Vagina (tissue), 2 donors: ENCODE measurements at regions not wholly inside any gene's neighbourhood (a gene's known extent, or its start where the extent isn't known, plus 50 kb on each side); places are given as distances from the start of the nearest gene placed in this dataset.

Experiments
- POLR2A ChIP-seq, 2 donors: fragments of 450-650 bp; IDR thresholded peaks; one replicate each; pipeline ENCODE4 v1.6.1; 2017; ENCODE audit warnings: antibody characterized with exemption in 2 of 2, mild to moderate bottlenecking in 2 of 2, moderate library complexity in 2 of 2
- POLR2AphosphoS5 ChIP-seq, 2 donors: sonication (generic); formaldehyde crosslinking; IDR thresholded peaks; one replicate each; pipeline ENCODE4 v1.9.0; 2017; ENCODE audit warnings: antibody characterized with exemption in 2 of 2, mild to moderate bottlenecking in 2 of 2, low read depth in 1 of 2; ENCODE audit not compliant: insufficient read depth in 1 of 2
- TF ChIP-seq, protein P1 (sequence below), 3 experiments: fragments of 450-650 bp in 2 of 3; fragments of 200-600 bp in 1 of 3; sonication (generic) in 1 of 3; IDR thresholded peaks; one replicate each; pipeline ENCODE4 v1.5.1; 2017 to 2019; ENCODE audit warnings: antibody characterized with exemption in 3 of 3, mild to moderate bottlenecking in 2 of 3, moderate library complexity in 2 of 3

DNA sequence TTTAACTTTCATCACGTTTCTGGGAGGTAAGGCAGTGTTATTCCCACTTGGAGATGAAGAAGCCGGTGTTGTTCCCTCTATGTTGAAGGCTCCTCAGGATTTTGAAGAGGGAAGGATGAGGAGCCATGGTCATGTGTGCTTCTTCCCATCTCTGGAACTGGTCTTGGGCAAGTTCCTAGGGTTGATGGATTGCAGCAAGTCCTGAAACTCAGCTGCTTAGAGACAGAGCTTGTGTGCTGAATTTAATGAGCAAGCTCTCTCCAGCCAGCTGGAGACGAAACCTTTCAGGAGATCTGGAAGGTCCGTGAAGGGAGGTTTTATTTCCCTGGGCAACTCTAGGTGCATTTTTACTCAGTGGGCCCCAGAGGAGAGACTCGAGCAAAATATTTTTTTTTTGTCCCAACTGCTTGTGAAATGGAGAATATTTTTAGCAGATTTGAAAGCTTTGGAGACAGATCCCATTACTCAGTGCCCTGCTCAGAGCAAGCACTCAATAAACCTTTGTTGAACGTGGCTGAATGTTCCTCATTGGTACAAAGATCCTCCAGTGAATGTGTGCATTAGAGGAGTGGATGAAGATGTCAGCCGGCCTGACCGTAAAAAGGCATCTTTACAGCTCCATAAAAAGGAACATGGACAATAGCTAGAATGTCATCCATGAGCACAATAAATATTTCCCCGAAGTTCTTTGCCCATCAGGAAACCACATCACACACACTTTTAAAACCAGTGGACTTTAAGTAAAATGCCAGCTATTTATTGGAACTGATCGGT lies 55.6 kb upstream of the RGMA start:
- TF ChIP-seq, protein P1, sequence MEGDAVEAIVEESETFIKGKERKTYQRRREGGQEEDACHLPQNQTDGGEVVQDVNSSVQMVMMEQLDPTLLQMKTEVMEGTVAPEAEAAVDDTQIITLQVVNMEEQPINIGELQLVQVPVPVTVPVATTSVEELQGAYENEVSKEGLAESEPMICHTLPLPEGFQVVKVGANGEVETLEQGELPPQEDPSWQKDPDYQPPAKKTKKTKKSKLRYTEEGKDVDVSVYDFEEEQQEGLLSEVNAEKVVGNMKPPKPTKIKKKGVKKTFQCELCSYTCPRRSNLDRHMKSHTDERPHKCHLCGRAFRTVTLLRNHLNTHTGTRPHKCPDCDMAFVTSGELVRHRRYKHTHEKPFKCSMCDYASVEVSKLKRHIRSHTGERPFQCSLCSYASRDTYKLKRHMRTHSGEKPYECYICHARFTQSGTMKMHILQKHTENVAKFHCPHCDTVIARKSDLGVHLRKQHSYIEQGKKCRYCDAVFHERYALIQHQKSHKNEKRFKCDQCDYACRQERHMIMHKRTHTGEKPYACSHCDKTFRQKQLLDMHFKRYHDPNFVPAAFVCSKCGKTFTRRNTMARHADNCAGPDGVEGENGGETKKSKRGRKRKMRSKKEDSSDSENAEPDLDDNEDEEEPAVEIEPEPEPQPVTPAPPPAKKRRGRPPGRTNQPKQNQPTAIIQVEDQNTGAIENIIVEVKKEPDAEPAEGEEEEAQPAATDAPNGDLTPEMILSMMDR (IDR thresholded peaks at IDR 0.05) = no peak
- TF ChIP-seq POLR2A (IDR thresholded peaks at IDR 0.05) (no peak), POLR2AphosphoS5 (IDR thresholded peaks at IDR 0.05; ENCODE audit: insufficient read depth in 1 of 2, low read depth in 1 of 2) (no peak)
